AG09309 (cell line): ENCODE measurements at regions not wholly inside any gene's neighbourhood (a gene's known extent, or its start where the extent isn't known, plus 50 kb on each side); places are given as distances from the start of the nearest gene placed in this dataset.

Source experiments
- DNase-seq: peaks from one replicate; pipeline ENCODE4 v3.0.0-alpha.2; 2010; ENCODE audit warnings: low read depth
- H3K4me3 ChIP-seq: 2 replicates; pipeline ENCODE4 v1.5.1; 2011; ENCODE audit warnings: mild to moderate bottlenecking, low read depth, low read length, moderate library complexity; ENCODE audit not compliant: control insufficient read depth
- CTCF ChIP-seq: IDR thresholded peaks from 2 replicates; pipeline ENCODE4 v1.5.1; 2011; ENCODE audit warnings: mild to moderate bottlenecking, low read depth, low read length, inconsistent platforms; ENCODE audit not compliant: insufficient read depth, control insufficient read depth; ENCODE audit errors: missing control alignments

- TF ChIP-seq CTCF, result peak; percentile 66
- DNase-seq, result peak; percentile 78
- H3K4me3 ChIP-seq, result peak overlapping the region; percentile 13; the same call in 1 of the 2 replicates
Observed at GRCh38 chr5:69042915-69043654, 50.7 kb upstream of the SLC30A5 start.

GRCh38 chr5:69043655-69043996, 50.2 kb upstream of the SLC30A5 start:
- no peak for DNase-seq
- TF ChIP-seq CTCF, result no peak
- no peak overlapping the region for H3K4me3 ChIP-seq
